Gastroesophageal sphincter (tissue), 2 donors: ENCODE measurements at regions not wholly inside any gene's neighbourhood (a gene's known extent, or its start where the extent isn't known, plus 50 kb on each side); places are given as distances from the start of the nearest gene placed in this dataset.

Experiments used
- EP300 ChIP-seq: sonication (generic); formaldehyde crosslinking; IDR thresholded peaks from one replicate; pipeline ENCODE4 v1.6.1; 2017; ENCODE audit warnings: antibody characterized with exemption, mild to moderate bottlenecking
- POLR2A ChIP-seq, 2 donors: fragments of 450-650 bp; IDR thresholded peaks; one replicate each; pipeline ENCODE4 v1.6.1; 2017; ENCODE audit warnings: antibody characterized with exemption in 2 of 2, mild to moderate bottlenecking in 2 of 2, moderate library complexity in 1 of 2

DNA sequence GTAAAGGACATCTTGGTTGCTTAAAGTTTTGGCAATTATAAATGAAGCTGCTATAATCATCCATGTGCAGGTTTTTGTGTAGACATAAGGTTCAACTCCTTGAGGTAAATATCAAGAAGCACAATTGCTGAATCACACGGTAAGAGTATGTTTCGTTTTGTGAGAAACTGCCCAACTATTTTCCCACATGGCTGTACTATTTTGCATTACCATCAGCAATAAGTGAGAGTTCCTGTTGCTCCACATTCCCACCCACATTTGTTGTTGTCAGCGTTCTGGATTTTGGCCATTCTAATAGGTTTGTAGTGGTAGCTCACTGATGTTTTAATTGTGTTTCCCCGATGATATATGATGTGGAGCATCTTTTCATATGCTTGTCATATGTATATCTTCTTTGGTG, 118.5 kb upstream of the KCNMB2 start:
- TF ChIP-seq POLR2A (IDR thresholded peaks at IDR 0.05) (no peak), EP300 (no peak)
